HUDEP-2 (cell line): ENCODE measurements at regions not wholly inside any gene's neighbourhood (a gene's known extent, or its start where the extent isn't known, plus 50 kb on each side); places are given as distances from the start of the nearest gene placed in this dataset.
"Not testable (repeated sequence)": the region's sequence is repeated elsewhere in the genome, so short reads cannot be mapped to it uniquely, and the experiment has no call there.

ENCODE experiments used
- DNase-seq, 76 experiments: peaks; one replicate each; lab custom pipeline; 2025; ENCODE audit not compliant: unreplicated experiment in 76 of 76; lab: John Stamatoyannopoulos, UW

DNA sequence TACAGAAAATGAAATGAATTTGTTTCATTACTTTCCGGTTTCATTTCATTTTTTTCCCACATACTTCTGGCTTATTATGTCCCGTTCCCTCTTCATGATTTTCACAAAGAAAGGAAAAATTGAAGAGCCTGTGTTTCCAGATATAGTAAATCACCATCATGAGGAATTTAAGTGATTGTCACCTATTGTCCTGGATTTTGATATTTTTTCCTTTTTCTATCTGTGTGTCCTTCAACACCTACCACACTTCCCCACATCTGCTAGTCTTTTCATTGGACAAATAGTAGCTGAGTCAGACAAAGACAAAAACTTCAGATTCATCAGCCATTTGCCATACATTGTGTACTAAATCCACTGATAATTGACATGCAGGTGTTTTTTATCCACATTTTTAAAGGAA lies 258.2 kb upstream of the HSF2 start:
- DNase-seq: no peak

GRCh38 chr6:122143813-122144601 lies 255.4 kb upstream of the HSF2 start:
- no peak for DNase-seq

DNA sequence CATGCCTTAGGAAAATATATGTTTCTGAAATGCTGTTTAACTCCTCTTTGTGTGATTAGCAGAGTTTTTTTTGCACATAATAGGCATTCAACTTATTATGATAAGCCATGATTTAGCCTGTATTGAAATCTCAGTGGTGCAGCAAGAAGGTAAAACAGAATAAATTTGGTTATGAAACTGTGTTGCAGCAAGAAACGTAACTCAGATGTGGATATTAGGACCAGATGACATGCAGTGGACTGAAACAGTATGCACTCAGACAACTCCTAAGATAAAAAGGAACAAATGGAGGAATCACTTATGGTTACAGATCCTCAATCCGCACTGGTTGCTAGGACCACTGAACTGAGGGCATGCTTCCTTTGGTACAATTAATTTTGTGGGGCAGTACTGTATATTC lies 254.2 kb upstream of the HSF2 start:
- no peak for DNase-seq

DNA sequence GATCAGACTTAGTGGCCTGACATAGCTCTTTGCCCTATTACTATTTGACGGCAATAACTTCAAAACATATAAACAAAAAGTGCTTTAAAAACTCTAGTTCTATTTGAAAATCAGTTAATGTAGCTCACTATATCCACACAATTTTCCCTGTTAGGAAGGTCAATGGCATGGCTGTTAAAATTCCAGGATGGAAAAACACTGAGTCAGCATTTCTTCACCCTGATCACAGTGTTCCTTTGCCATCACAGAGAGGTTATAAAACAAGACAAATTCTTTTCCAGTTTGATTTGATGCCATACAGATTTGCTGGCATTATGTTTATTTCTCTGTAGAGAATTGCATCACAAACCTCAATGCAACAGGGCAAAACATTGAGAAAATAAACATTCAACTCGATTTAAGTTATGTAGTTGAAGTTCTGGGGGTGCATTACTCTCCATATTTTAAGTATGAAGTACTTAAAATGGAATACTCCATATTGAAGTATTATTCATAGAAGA lies 253.7 kb upstream of the HSF2 start:
- no peak for DNase-seq

DNA sequence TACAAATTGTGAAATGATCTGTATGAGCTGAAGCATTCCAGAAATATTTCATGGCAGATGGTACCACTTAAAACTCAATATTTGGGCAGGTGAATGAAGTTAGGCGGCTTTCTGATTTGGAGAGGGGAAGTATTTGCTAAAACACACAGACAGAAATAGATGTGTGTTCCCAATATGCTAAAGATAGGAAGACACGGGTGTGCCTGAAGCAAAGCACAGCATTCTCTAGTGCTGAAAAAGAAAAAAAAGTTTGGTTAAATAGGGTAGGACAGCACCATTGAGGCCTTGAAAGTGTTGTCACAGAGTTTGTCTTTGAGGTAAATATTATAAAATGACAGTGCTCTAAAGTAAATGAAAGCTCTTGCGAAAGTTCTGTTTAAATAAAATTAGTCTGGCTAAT lies 252.2 kb upstream of the HSF2 start:
- no peak for DNase-seq

DNA sequence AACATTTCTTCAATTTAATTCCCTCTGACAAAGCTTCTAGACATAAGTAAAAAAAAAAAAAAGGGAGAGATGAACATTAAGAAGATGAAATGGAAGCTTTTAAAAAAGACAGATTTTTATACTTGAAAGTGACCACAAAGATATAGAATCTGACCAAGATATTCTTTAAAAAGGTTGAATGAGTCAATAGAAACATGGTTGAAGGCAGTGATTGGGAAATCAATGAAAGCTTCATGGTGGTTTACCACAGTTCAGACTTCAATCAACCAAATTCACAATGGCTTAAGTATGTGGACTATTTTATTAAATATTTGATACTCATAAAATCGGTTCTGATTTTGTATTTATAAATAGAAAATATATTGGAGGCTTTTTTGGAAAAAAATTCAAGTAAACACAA lies 248.4 kb upstream of the HSF2 start:
- DNase-seq: no peak

- DNase-seq: no peak
Measured at GRCh38 chr6:122151763-122152162, 247.7 kb upstream of the HSF2 start.

- DNase-seq: no peak
Measured at GRCh38 chr6:122153557-122153956, 245.9 kb upstream of the HSF2 start.

DNA sequence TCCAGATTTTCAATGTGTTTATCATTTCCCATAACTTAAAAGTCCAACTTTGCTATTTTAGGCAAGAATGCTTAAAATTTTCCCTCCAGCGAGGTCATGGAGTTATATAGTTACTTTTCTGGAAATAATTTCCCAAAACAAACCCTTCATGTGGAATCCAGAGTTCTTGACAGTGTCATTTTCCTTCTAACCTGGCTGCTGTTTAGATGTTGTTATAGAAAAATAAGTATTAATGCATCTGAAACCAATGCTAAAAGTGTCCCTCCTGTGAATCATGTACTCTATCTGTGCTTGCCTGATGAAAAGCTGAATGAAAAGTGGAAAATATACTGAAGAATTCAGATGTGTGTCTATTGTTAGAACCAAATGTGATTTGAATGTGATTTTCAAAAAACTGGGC lies 245.3 kb upstream of the HSF2 start:
- DNase-seq: no peak

DNA sequence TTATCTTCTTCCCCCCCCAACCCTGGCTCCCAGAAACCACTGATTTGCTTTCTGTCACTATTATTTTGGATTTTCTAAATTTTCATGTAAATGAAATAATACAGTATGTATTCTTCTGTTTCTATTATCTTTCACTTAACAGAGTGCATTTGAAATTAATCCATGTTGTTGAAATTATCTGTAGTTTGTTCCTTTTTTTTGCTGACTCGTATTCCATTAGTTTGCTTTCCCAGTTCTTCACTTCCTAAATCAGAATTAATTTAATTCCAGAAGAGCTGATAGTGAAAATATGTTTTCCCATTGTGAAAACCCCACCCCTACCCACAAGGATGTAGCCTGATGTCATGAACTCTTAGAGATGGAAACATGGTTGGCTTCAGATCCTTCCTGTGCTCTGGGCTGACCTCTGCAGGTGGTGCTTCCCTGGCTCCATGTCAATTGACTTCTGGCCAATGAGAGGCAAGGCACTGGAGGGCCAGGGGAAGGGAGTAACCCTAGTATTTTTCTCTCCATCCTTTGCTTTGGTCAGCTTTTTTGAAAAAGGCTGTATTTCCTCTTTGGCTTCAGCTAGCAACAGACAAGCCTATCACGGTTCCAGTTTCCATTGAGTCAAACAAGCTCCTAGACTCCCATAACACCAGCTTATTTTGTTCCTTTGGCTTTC lies 244.4 kb upstream of the HSF2 start:
- peak in 1 of 76 experiments; percentile 5 for DNase-seq

- no peak for DNase-seq
Measured at GRCh38 chr6:122161136-122161535, 238.3 kb upstream of the HSF2 start.

DNA sequence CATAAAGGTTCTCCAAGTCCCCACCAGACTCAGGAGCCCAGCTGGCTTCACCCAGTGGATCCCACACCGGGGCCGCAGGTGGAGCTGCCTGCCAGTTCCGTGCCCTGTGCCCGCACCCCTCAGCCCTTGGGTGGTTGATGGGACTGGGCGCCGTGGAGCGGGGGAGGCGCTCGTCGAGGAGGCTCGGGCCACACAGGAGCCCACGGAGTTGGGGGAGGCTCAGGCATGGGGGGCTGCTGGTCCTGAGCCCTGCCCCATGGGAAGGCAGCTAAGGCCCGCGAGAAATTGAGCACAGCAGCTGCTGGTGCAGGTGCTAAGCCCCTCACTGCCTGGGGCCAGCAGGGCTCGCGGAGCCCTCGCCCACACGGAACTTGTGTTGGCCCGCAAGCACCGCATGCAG lies 234.4 kb upstream of the HSF2 start:
- no peak for DNase-seq

- DNase-seq: no peak
Measured at GRCh38 chr6:122170274-122170673, 229.2 kb upstream of the HSF2 start.

DNA sequence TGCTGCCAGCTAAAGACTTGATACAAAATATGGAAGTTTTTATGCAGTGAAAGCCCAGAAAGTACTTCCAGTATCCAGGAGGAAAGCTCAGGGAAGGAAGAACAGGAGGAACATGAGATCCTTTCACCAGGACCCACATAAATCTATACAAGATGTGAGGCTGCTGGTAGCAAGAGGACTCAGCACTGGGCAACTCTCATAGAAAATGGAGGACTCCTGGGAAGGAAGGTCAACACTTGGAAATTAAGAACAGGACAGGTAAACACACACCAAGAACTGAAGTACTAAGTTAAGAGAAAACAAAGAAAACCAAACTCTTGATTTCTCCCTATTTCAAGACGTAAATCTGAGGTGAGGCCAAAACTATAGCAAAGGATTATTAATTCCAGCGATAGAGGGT lies 220.5 kb upstream of the HSF2 start:
- DNase-seq: no peak

DNA sequence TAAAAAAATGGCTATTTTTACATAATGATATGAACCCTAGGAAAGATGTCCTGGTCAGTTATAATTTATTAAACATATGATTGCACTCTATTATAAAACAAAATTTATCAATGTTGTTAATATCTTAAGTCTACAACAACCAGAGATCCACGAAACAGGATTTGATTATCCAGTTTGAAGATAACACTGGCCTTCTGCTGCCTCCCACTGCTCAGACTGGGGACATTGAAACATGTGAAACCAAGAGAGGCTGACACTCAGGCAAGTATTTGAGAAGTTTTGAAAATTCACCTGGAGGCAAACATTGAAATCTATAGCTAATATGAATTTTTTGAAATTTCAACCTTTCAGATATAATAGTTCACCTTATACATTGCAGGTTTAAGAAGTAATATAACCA lies 219.3 kb upstream of the HSF2 start:
- DNase-seq: no peak

DNA sequence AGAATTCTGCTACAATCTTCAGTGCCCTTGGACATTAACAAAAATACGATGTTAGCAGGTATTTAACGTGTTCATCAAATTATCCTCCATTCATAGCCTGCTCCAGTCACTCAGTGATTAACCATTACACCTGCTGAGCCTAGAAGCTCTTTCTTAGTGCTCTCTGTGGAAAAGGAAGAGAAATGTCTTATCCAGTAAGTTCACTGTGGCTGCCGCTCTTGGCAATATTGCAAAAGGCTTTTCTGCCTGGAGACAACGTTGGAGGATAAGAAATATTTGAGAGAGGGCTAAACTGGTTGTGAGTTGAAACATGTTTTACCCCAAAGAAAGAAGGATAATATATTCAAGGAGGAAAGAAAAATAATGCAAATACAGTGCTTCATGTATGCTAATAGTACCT lies 217.4 kb upstream of the HSF2 start:
- no peak for DNase-seq

GRCh38 chr6:122184401-122184827 lies 215.0 kb upstream of the HSF2 start:
- DNase-seq: no peak

DNA sequence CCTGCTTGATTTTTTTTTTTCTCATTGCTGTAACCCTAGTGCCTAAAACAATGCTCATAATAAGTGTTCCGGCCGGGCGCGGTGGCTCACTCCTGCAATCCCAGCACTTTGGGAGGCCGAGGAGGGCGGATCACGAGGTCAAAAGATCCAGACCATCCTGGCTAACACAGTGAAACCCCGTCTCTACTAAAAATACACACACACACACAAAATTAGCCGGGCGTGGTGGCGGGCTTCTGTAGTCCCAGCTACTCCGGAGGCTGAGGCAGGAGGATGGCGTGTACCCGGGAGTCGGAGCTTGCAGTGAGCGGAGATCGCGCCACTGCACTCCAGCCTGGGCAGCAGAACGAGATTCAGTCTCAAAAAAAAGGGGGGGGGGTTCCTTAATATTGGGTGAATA lies 214.0 kb upstream of the HSF2 start:
- DNase-seq: not testable (repeated sequence)

DNA sequence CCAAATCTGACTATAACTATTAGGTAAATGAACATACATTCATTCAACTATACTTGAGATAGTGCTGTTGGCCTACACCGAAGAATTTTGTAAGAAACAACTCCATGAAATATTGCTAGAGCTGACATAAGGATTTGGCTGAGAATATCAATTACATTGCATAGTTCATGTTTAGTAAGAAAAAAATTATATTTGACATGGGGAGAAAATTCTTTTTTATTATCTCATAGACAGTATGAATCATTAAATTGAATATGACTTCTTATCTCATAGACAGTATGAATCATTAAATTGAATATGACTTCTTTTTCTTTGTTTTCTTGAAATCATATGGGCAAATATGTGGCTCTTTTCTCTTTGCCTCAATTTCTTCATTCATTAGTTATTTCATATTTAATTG lies 212.3 kb upstream of the HSF2 start:
- DNase-seq: no peak

- DNase-seq: no peak
Measured at GRCh38 chr6:122198922-122199321, 200.5 kb upstream of the HSF2 start.

DNA sequence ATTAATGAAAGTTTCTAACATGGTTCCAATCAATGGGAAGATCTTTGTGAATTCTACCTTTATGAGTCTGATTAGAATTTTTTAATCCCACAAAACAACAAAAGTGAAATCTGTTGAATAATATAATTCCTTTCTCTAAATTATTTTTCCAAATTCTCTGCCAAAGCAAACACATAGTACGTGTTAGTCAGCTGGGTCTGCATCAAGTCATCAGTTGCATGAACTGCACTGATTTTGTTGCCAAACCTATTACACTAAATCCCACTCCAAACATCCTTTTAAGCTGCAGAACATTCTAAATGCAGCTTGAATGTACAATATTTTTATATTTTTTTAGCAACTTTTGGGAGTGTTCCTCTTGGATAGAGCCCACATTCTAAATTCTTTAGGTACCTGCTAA lies 199.0 kb upstream of the HSF2 start:
- no peak for DNase-seq

- DNase-seq: no peak
Measured at GRCh38 chr6:122202576-122203137, 196.8 kb upstream of the HSF2 start.
